ENCODE measurements at regions not wholly inside any gene's neighbourhood (a gene's known extent, or its start where the extent isn't known, plus 50 kb on each side); places are given as distances from the start of the nearest gene placed in this dataset.
A peak's percentile ranks its signal among the peaks of the same experiment; 100 is the strongest.

DNA sequence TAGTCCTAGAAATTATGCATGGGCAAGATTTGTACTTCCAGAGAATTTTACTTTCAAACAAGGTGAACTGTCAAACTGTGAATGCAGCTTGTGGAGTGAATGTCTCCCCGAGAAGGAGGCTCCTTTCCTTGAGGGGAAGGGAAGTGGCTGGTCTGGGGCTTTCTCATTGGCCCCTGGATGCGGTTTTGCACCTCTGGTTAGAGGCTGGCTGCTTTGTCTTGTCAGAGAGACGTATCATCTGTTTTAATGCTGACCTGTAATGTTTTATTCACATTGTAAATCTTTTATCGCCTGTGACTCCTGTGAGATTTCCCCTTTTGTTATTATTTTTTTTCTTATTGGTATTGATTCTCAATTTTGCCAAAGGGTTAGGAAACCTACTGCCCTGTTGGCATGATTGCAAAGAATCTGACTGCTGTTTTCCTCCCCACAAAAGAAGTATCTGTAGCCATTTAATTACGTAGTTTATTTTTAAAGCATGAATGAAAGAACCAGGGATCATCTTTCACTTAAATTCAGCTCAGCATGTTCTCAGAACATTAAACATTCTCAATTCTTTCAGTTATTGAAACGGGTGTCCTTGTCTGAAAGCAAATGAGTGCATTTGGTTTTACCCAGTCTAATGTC lies 238.3 kb upstream of the NFE2L3 start:
- TF ChIP-seq, protein P1, sequence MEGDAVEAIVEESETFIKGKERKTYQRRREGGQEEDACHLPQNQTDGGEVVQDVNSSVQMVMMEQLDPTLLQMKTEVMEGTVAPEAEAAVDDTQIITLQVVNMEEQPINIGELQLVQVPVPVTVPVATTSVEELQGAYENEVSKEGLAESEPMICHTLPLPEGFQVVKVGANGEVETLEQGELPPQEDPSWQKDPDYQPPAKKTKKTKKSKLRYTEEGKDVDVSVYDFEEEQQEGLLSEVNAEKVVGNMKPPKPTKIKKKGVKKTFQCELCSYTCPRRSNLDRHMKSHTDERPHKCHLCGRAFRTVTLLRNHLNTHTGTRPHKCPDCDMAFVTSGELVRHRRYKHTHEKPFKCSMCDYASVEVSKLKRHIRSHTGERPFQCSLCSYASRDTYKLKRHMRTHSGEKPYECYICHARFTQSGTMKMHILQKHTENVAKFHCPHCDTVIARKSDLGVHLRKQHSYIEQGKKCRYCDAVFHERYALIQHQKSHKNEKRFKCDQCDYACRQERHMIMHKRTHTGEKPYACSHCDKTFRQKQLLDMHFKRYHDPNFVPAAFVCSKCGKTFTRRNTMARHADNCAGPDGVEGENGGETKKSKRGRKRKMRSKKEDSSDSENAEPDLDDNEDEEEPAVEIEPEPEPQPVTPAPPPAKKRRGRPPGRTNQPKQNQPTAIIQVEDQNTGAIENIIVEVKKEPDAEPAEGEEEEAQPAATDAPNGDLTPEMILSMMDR (IDR thresholded peaks at IDR 0.05): no peak
- no peak for TF ChIP-seq POLR2A (IDR thresholded peaks at IDR 0.05)
- intact Hi-C loops (cut with DNase I): no loop called here
- Histone ChIP-seq H3K4me1 (replicated peaks in 1 of 2) (no peaks in the 10 kb centered on the region), H3K4me3 (no peak overlapping the region), H3K27ac (no peak overlapping the region), H3K27me3 (no peaks in the 10 kb centered on the region), H3K36me3 (replicated peaks in 1 of 2) (no peaks in the 10 kb centered on the region), H3K9me3 (replicated peaks in 1 of 3) (no peaks in the 10 kb centered on the region)
- no peak for DNase-seq
- 61 to 68% (median 66%) methylated on average over 6 of the region's 6 CpGs for WGBS, 4 donors

DNA sequence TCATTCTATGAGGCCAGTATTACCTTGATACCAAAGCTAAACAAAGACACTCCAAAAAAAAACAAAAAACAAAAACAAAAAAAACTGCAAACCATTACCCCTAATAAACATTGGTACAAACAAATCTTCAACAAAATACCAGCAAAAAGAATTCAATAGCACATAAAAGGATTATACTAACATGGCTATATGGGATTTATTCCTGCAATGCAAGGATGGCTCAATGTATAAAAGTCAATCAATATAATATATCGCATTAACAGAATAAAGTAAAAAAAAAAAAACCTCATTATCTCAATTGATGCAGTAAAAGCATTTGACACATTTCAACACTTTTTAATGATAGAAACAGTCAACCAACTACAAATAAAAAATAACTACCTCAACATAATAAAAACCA lies 233.3 kb upstream of the NFE2L3 start:
- no peak overlapping the region for H3K27ac ChIP-seq
- TF ChIP-seq, protein P1 (IDR thresholded peaks at IDR 0.05): no peak
- H3K36me3 ChIP-seq (replicated peaks in 1 of 2): no peaks in the 10 kb centered on the region
- H3K4me1 ChIP-seq (replicated peaks in 1 of 2): no peaks in the 10 kb centered on the region
- H3K27me3 ChIP-seq: no peaks in the 10 kb centered on the region
- no peak overlapping the region for H3K4me3 ChIP-seq
- no peak for DNase-seq
- intact Hi-C loops (cut with DNase I): no loop called here
- no peaks in the 10 kb centered on the region for H3K9me3 ChIP-seq (replicated peaks in 1 of 3)
- WGBS, 4 donors: 96 to 100% (median 98%) methylated on average over 1 of the region's 1 CpG

DNA sequence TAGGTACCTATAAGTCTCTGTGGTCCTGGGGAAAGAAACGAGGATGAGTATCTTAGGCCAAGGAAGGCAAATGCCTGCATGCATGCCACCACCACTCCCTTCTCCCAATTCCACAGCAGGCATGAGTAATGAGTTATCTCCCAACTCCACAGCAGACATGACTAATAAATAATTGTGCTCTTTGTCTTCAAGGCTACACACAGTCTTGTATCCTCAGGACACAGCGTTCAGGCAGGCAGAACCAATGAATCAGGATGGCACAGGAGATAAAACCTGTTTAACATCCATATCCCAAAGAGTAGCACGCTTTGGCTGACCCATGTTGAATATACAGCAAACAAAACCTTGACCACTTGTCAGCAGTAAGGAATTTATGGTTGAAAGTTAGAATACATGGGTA lies 229.7 kb upstream of the NFE2L3 start:
- H3K9me3 ChIP-seq (replicated peaks in 1 of 3): no peaks in the 10 kb centered on the region
- H3K27ac ChIP-seq: no peak overlapping the region
- no peaks in the 10 kb centered on the region for H3K27me3 ChIP-seq
- no peaks in the 10 kb centered on the region for H3K36me3 ChIP-seq (replicated peaks in 1 of 2)
- H3K4me3 ChIP-seq: no peak overlapping the region
- peak in 4 of 7 donors; percentile 10 to 47 (median 35) for DNase-seq
- H3K4me1 ChIP-seq (replicated peaks in 1 of 2): no peaks in the 10 kb centered on the region
- TF ChIP-seq, protein P1 (IDR thresholded peaks at IDR 0.05): no peak
- intact Hi-C loops (cut with DNase I): no loop called here
- WGBS, 4 donors: 27 to 43% (median 36%) methylated on average over 3 of the region's 3 CpGs

DNA sequence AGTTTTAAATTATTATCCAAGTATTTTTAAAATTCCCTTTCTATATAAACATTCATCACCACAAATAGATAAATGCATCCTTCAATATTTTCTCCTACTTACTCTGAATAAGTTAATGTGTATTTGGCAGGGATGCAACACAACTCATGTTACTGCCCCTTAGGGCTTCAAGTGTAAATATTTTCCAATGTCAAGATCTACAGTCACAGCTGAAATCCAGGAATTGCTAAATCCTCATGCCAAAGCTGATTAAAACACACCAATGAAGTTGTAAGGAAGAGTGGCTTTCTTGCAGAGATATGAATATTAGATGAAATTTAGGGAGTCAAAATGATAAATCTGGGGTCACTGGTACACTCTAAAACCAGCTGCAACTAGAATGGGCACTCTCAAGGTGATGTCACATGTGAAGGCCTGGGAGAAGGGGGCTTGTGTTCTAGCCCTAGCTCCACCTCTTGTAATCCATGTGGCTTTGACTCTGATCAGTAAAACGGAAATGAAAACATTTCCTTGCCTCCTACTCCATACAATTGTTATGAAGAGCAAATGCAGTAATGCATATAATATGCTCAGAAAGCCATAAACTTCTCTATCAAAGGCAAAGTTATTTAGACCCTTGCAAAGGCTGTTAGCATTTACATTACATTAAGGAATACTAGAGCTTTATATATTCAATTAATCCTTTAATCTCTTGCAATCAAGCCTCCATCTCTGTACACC lies 228.1 kb upstream of the NFE2L3 start:
- Histone ChIP-seq H3K36me3 (replicated peaks in 1 of 2) (no peaks in the 10 kb centered on the region), H3K9me3 (replicated peaks in 1 of 3) (no peaks in the 10 kb centered on the region), H3K4me3 (no peak overlapping the region), H3K27ac (no peak overlapping the region), H3K4me1 (replicated peaks in 1 of 2) (no peaks in the 10 kb centered on the region), H3K27me3 (no peaks in the 10 kb centered on the region)
- intact Hi-C loops (cut with DNase I): no loop called here
- TF ChIP-seq, protein P1 (IDR thresholded peaks at IDR 0.05): no peak
- no peak for TF ChIP-seq POLR2A (IDR thresholded peaks at IDR 0.05)
- 56 to 81% (median 69%) methylated on average over 1 of the region's 1 CpG for WGBS, 4 donors
- no peak for DNase-seq

Measured in adrenal gland (tissue), 9 donors.